Natural killer cell (primary cell): ENCODE measurements at regions not wholly inside any gene's neighbourhood (a gene's known extent, or its start where the extent isn't known, plus 50 kb on each side); places are given as distances from the start of the nearest gene placed in this dataset.

Experiments used
- ATAC-seq, 3 donors: fragments of 150-1000 bp in 2 of 3; fragments of 200-7000 bp in 1 of 3; cut with Tn5 transposase; 1 replicate in 1 of 3; 2 replicates in 2 of 3; pipeline ENCODE4 v1.10.0; 2021; ENCODE audit warnings: mild to moderate bottlenecking in 2 of 3, moderate library complexity in 2 of 3
- DNase-seq, 2 donors: peaks; one replicate each; pipeline versions ENCODE4 v3.0.0 to v3.0.0-alpha.2; 2013 to 2021; ENCODE audit warnings: mixed read lengths in 1 of 2
- H3K27ac ChIP-seq: one replicate; pipeline ENCODE4 v1.5.1; 2013; ENCODE audit warnings: mild to moderate bottlenecking, low read length
- H3K27me3 ChIP-seq: one replicate; pipeline ENCODE4 v1.6.1; 2013; ENCODE audit warnings: low read length; ENCODE audit not compliant: control insufficient read depth, insufficient read depth
- H3K36me3 ChIP-seq: one replicate; pipeline ENCODE4 v1.6.1; 2013; ENCODE audit warnings: low read length; ENCODE audit not compliant: control insufficient read depth, insufficient read depth
- H3K4me1 ChIP-seq: one replicate; pipeline ENCODE4 v1.6.1; 2013; ENCODE audit warnings: low read length; ENCODE audit not compliant: control insufficient read depth, insufficient read depth
- H3K4me3 ChIP-seq: one replicate; pipeline ENCODE4 v1.5.1; 2013; ENCODE audit warnings: low read length
- H3K9me3 ChIP-seq: one replicate; pipeline ENCODE4 v1.6.1; 2013; ENCODE audit warnings: low read length; ENCODE audit not compliant: control insufficient read depth, insufficient read depth
- H3K27ac Mint-ChIP-seq, 2 donors: one replicate each; pipeline ENCODE4 v1.8.0; 2022; ENCODE audit warnings: mild to moderate bottlenecking in 2 of 2, mixed read lengths in 2 of 2, moderate library complexity in 1 of 2
- H3K27me3 Mint-ChIP-seq, 2 donors: one replicate each; pipeline ENCODE4 v1.8.0; 2022; ENCODE audit warnings: low read depth in 2 of 2, mixed read lengths in 2 of 2
- H3K36me3 Mint-ChIP-seq: one replicate; pipeline ENCODE4 v1.8.0; 2022; ENCODE audit warnings: mixed read lengths
- H3K4me1 Mint-ChIP-seq, 2 donors: one replicate each; pipeline ENCODE4 v1.8.0; 2022; ENCODE audit warnings: mixed read lengths in 2 of 2
- H3K4me3 Mint-ChIP-seq: one replicate; pipeline ENCODE4 v1.8.0; 2022; ENCODE audit warnings: mild to moderate bottlenecking, moderate library complexity, mixed read lengths
- H3K9me3 Mint-ChIP-seq, 2 donors: one replicate each; pipeline ENCODE4 v1.8.0; 2022; ENCODE audit warnings: mixed read lengths in 2 of 2
- CTCF ChIP-seq: fragments of 200-600 bp; IDR thresholded peaks from one replicate; pipeline ENCODE4 v1.8.0; 2022; ENCODE audit warnings: antibody characterized with exemption
- WGBS: methylation state at CpG from one replicate; pipeline ENCODE4 v1.1.7; 2013; ENCODE audit warnings: missing lambda C conversion rate; ENCODE audit not compliant: insufficient coverage; 5-methylcytosine and 5-hydroxymethylcytosine counted together
- intact Hi-C: fragments of 100-400 bp; cut with micrococcal nuclease; formaldehyde crosslinking; loops from one replicate; pipeline ENCODE4 v1.14.2; 2022

- no peaks in the 10 kb centered on the region for H3K27me3 ChIP-seq
- intact Hi-C loops, result no loop called here
- Mint-ChIP-seq H3K9me3 (no peaks in the 10 kb centered on the region), H3K4me1 (peaks cover 0 to 5% of the 10 kb centered on the region in 2 donors), H3K27me3 (peaks cover 2 to 24% of the 10 kb centered on the region in 2 donors), H3K4me3 (no peak overlapping the region), H3K27ac (no peak overlapping the region), H3K36me3 (no peaks in the 10 kb centered on the region)
- no peak for DNase-seq
- ATAC-seq, result no peak
- H3K27ac ChIP-seq, result no peak overlapping the region
- H3K4me1 ChIP-seq, result no peaks in the 10 kb centered on the region
- no peak overlapping the region for H3K4me3 ChIP-seq
- 67% methylated on average over 3 of the region's 3 CpGs for WGBS
- no peak for TF ChIP-seq CTCF
- no peaks in the 10 kb centered on the region for H3K9me3 ChIP-seq
- no peaks in the 10 kb centered on the region for H3K36me3 ChIP-seq
These were observed 399.5 kb downstream of the QKI start for GRCh38 chr6:163813979-163814493.

DNA sequence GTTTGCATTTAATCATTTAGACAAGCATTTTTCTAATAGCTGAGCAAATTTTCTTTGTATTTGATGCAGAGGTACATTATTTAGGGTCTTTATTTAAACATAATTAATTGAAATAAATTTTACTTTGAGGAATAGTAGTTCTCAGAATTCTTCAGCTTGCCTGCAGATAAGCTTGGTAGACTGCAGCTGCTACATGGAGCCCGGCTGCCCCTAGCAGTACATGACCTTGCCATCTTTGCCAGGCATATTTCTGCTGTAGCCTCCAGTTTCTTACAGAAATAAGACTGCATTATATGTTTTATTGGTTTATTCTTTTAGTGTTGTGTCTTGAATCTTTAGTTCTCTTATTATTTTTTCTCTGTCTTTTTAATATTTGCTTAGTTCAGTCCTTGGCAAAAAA lies 396.8 kb downstream of the QKI start:
- ATAC-seq, result no peak
- intact Hi-C loops, result no loop called here

GRCh38 chr6:163809364-163809763 lies 394.8 kb downstream of the QKI start:
- intact Hi-C loops, result no loop called here
- no peak overlapping the region for H3K27ac ChIP-seq
- Mint-ChIP-seq H3K4me3 (no peak overlapping the region), H3K4me1 (peaks cover 0 to 5% of the 10 kb centered on the region in 2 donors), H3K27me3 (peaks cover 2% of the 10 kb centered on the region in 2 donors), H3K9me3 (no peaks in the 10 kb centered on the region), H3K36me3 (no peaks in the 10 kb centered on the region), H3K27ac (no peak overlapping the region)
- H3K36me3 ChIP-seq, result no peaks in the 10 kb centered on the region
- H3K27me3 ChIP-seq, result no peaks in the 10 kb centered on the region
- ATAC-seq (no peak), DNase-seq (no peak)
- H3K4me3 ChIP-seq, result no peak overlapping the region
- 93% methylated on average over 8 of the region's 8 CpGs for WGBS
- H3K9me3 ChIP-seq, result no peaks in the 10 kb centered on the region
- no peak for TF ChIP-seq CTCF
- H3K4me1 ChIP-seq, result no peaks in the 10 kb centered on the region

More for the DNA sequence above, 396.8 kb downstream of the QKI start:
- no peaks in the 10 kb centered on the region for H3K36me3 Mint-ChIP-seq
- WGBS, result 86% methylated on average over 1 of the region's 1 CpG
- no peak overlapping the region for H3K27ac Mint-ChIP-seq
- H3K9me3 ChIP-seq, result no peaks in the 10 kb centered on the region
- H3K36me3 ChIP-seq, result no peaks in the 10 kb centered on the region
- H3K9me3 Mint-ChIP-seq, result no peaks in the 10 kb centered on the region
- H3K4me3 Mint-ChIP-seq, result no peak overlapping the region
- no peaks in the 10 kb centered on the region for H3K4me1 ChIP-seq
- H3K4me1 Mint-ChIP-seq, result peaks cover 0 to 5% of the 10 kb centered on the region in 2 donors
- no peak for DNase-seq
- H3K4me3 ChIP-seq, result no peak overlapping the region
- no peak for TF ChIP-seq CTCF
- H3K27me3 Mint-ChIP-seq, result peaks cover 2 to 18% of the 10 kb centered on the region in 2 donors
- H3K27ac ChIP-seq, result no peak overlapping the region
- H3K27me3 ChIP-seq, result no peaks in the 10 kb centered on the region

DNA sequence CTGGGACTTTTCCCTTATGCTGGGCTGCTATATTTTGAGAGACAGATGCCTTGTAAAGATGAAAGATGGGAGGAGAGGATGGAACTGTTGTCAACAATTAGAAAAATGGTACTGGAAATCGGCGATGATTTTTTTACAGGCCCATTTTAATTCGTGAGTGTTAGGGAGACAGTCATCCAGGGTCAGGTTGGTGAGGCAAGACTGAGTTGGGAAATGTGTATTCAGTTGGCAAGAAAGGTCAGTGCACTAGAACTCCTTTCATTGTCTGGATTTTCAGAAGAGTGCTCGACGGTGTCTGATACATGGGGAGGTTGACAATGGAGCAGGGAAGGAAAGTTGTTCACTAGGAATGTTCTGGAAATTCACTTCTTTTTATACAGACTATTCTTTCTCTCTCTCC lies 394.4 kb downstream of the QKI start:
- H3K4me1 Mint-ChIP-seq, result peaks cover 0 to under 1% of the 10 kb centered on the region in 2 donors
- no peaks in the 10 kb centered on the region for H3K36me3 Mint-ChIP-seq
- H3K27ac Mint-ChIP-seq, result no peak overlapping the region
- no peaks in the 10 kb centered on the region for H3K9me3 Mint-ChIP-seq
- Histone ChIP-seq H3K27ac (no peak overlapping the region), H3K36me3 (no peaks in the 10 kb centered on the region), H3K9me3 (no peaks in the 10 kb centered on the region), H3K4me1 (no peaks in the 10 kb centered on the region), H3K27me3 (no peaks in the 10 kb centered on the region), H3K4me3 (no peak overlapping the region)
- intact Hi-C loops, result no loop called here
- no peak for TF ChIP-seq CTCF
- ATAC-seq (no peak), DNase-seq (no peak)
- no peak overlapping the region for H3K4me3 Mint-ChIP-seq
- no peaks in the 10 kb centered on the region for H3K27me3 Mint-ChIP-seq
- WGBS, result 92% methylated on average over 3 of the region's 5 CpGs
